ENCODE measurements at regions not wholly inside any gene's neighbourhood (a gene's known extent, or its start where the extent isn't known, plus 50 kb on each side); places are given as distances from the start of the nearest gene placed in this dataset.

DNA sequence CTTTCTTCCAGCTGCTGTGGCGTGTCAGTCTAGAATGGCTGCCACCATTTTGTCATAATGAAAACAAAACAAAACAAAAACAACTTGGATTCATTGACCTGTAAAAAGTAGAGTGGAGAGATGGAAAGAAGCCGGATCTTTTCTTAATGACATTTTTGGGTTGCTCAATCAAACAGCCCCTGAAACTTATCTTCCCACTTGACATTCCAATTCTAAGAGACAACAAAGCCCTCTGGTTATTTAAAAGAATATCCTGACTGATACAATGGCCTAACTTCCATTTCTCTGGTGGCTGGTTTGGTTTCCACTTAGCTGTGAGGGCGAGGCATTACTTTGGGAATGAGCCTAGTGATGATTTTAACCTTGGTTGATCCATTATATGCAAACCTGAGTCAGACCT lies 123.7 kb downstream of the AQP4 start:
- DNase-seq (ENCODE audit: low read depth) = no peak

DNA sequence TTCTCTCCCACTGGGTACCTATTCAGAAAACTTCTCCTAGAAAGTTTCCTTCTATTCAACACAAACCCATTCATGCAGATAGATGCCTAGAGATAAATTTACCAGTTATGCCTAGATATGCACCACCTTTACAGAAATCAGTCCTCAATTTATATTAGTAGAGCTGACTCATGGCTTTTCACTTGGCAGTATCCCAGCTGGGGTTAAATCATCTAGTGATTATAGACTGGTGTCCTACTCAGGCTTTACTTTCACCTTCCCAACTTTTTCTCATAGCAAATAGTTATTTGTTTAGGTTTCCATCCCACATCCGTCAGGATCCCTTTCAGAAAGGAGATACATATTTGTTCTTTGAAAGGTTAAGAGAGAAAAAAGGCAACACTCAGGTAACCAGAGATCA lies 124.5 kb downstream of the AQP4 start:
- no peak for DNase-seq (ENCODE audit: low read depth)

DNA sequence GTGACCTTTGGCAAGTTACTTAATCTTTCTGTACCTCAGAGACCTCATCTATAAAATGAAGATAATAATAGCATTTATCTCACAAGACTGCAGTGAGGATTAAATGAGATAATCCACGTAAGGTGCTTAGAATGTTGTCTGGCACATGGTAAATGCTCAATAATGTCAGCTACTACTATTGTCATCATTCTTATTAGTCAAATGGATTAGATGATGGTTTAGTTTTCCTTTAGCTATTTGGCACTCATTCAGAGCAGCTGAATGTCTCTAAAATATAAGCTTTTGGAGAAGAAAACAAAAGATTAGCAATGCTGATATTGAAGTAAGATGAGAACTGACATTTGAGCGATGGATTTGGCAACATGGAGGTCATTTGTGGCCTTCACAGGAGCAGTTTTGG lies 125.1 kb downstream of the AQP4 start:
- DNase-seq (ENCODE audit: low read depth) = no peak

DNA sequence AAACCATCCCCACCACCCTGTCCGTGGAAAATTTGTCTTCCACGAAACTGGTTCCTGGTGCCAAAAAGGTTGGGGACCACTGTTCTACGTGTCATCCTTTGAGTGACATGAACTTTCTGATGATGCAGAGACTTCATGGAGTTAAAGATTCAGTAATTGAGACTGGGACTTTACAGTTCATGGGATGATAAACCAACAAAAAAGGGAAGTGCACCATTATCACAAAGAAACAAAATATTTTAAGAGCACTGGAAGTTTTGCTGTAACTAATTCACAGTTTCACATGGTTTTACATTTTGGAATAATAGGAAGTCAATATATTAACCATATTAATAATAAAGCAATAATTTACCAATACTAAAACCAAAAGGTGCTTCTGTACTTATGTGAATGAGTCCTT lies 126.8 kb downstream of the AQP4 start:
- DNase-seq (ENCODE audit: low read depth) = no peak

DNA sequence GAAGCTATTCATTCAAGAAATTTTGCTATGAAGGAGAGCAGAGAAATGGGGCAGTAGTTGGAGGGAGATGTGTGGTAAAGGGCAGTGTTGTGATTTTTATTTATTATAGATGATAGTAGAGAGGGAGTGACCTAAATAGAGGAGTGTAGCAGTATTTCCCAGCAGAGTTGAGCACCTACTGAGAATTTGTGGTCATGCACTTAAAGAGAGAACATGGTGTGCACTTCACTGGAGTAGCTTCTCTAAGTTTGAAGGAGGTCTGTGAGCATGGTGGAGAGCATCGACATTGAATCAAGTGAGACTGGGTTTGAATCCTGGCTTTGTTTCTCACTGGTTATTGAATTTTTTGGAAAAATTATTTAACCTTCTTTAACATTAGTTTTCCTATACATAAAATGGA lies 129.2 kb downstream of the AQP4 start:
- DNase-seq (ENCODE audit: low read depth) = no peak

DNA sequence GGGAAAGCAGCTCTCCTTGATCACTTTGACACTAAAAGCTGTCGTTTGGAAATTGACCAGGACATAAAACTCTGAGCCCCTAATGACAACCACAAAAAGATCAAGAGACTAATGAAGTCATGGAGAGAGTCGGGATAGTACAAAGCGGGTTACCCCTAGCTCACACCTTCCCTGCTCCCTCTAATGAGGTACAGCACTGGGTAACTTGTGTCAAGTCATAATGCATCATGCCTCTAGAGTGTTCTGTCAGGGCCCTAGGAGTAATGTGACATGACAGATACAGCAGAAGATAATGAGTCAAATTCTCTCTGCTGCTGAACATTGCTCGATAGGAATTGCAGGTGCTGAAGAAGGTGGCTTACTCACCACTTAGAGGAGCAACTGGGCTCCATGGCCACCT lies 130.7 kb downstream of the AQP4 start:
- no peak for DNase-seq (ENCODE audit: low read depth)

DNA sequence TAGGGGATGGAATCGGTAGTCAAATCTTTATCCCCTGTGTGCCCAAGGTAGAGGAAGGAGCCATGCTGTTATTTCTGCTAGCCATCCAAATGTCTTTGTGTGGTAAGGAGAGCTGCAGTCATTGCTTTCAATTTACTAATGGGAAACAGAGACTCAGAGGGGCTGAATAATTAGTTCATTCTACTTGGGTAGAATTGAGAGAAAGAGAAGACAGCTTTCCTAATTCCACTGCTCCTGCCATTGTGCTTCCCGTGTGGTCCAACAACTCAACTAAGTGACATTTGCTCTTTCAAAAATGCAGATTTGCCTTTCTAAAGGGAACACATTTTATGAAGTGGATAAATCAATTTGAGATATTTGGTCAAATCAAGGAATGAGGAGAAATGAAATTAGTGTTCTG lies 136.1 kb downstream of the AQP4 start:
- no peak for DNase-seq (ENCODE audit: low read depth)

DNA sequence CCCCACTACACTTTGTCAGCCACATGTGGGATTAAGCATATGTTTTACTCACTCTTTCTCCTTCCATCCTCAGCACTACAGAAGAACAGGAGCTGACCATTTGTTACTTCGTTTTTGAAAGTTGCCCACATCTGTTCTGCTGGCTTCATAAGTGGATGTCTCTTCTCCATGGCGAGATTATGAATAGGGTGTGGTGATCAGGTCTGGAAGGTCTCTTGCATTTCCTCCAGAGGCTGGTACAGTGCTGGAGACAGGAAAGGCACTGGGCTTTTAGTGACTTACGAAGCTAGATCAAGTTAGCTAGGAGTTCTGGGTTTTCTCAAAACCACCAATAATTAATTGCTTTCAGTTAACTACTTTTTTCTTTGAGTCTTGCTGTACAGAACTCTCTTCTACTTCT lies 136.5 kb downstream of the AQP4 start:
- DNase-seq (ENCODE audit: low read depth) = no peak

DNA sequence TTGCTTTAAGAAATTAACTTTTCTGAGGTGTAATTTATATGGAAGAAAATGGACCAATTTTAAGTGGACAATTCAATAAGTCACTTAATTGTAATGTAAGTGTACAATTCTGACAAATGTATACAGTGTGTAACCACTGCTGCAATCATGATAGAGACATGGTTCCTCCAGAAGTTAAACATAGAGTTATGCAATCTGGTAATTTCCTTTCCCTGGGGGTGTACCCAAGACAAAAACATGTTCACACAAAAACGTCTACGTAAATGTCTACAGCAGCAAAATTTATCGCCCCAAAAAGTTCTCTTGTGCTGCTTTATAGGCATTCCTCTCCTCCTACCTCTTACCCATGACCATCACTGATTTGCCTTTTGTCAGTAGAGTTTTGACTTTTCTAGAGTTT lies 141.5 kb downstream of the AQP4 start:
- DNase-seq (ENCODE audit: low read depth) = no peak

DNA sequence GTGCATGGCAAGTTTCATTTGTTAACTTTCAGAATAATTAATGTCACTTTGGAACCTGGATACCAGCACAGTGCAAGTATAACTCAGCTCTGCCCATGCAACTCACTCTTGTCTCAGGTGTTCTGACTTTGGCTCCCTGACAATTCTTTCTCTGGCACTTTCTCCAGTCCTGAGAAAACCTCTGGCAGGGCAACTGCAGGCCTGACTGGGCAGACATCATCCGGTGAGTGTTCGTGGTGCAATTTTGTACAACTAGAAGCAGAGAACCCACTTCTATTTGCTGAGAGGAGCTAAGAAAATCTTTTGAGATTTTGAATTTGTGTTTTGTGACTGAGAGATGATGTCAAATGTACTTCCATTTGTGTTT lies 143.0 kb downstream of the AQP4 start:
- DNase-seq (ENCODE audit: low read depth) = no peak

DNA sequence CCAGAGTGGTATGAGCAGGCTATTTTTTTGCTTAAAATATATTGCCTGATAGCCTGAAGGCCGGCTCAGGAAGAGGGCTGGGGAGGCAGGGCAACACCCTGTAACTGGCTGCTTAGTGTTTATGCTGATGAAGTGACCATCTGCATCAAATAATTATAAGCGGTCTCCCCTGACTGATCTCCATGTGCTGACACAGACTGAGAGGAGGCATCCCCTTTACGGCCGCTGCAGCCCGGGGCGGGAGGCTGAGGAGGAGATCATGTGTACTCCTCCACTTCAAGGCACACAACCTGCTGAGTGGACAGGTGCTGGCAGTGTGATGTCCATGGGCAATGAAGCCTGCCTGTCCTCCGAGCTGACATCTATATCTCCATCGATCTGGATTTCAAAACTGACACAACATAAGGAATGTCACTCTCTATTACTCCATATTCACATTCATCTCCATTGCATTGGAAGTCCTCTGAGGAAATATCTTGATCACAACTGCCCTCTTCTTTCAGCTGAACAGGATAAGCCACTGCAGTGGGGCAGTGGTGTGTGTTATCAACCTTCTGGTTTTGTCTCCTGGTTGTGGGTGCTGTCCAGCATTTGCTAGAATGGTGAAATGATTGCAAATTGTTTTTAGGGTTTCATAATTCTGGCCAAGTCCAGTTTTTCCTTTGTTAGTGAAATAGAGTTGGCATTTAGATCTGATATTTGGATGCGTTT lies 143.5 kb downstream of the AQP4 start:
- no peak for DNase-seq (ENCODE audit: low read depth)

DNA sequence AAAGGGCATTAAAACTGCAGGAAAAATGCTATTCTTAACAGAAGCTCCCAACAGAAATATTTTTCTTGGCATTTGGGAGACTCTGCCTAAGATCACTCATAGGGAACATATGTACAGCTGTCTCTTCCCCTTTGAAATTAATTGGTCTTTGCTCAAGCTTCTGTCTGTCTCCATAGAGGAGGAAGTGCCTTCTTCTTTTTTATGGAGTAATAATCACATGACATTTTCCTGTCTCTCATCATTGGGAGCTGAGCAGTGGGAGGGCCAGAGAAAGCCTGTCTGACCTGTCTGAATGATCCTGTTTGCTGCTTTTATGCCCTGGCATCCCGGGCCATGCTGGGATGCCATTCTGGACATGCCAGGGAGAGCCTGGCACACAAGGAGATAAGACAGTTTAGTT lies 145.6 kb downstream of the AQP4 start:
- DNase-seq (ENCODE audit: low read depth) = no peak

DNA sequence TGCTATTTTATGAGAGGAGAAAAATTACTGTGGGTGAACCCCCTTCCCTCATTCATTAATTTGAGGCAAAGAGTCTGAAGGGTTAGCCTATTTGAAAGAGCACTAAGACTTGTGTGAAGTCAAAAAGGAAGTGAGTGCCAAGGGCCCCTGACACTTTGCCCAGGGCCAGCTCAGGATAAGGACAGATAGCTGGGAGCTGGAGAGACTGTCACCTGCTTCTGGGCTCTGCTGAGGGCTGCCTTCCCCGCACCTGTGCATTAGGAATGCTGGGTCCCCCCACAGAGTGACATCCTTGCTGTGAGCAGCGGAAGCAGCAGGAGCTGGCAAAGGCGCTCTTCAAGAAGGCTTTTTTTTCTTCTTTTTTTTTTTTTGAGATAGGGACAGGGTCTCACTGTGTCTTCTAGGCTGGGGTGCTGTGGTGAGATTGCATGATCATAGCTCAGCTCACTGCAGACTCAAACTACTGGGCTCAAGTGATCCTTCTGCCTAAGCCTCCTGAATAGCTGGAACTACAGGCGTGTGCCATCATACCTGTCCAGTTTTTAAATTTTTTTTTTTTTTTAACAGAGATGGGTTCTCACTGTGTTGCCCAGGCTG lies 148.3 kb downstream of the AQP4 start:
- no peak for DNase-seq (ENCODE audit: low read depth)

DNA sequence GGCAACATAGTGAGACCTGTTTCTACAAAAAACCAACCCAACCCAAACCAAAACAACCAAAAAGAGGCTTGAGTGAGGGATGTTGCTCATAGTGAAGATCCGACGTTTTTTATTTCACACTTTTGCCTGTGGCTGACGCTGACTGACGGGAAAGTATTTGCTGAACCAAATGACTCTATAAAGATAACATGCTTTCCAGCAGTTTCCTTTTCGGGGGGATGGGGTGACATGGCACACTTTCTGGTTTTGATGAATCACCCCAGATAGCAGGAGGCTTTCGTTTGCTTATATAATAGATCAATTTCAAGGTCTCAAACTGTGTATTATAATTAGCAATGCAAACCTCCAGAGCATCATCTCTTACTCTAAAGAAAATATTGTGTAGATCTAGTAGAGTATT lies 150.8 kb downstream of the AQP4 start:
- DNase-seq (ENCODE audit: low read depth) = no peak

DNA sequence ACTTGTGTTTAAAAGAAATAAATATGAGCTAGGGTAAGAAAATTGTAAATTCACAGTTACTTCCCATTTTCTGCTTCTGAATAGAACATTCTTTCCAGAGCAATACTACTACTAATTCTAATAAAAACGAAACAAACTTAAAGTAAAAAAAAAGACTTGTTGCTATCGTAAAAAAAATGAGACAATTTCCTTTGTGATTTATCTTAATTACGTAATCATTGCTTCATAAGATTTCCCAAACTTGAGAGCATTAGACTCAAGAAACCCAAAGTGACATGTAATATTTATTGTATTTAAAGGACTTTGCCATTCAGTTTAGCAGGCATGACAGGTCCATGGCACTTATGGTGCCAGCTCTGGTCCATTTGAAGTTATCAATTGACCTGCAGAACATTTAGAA lies 153.8 kb downstream of the AQP4 start:
- no peak for DNase-seq (ENCODE audit: low read depth)

DNA sequence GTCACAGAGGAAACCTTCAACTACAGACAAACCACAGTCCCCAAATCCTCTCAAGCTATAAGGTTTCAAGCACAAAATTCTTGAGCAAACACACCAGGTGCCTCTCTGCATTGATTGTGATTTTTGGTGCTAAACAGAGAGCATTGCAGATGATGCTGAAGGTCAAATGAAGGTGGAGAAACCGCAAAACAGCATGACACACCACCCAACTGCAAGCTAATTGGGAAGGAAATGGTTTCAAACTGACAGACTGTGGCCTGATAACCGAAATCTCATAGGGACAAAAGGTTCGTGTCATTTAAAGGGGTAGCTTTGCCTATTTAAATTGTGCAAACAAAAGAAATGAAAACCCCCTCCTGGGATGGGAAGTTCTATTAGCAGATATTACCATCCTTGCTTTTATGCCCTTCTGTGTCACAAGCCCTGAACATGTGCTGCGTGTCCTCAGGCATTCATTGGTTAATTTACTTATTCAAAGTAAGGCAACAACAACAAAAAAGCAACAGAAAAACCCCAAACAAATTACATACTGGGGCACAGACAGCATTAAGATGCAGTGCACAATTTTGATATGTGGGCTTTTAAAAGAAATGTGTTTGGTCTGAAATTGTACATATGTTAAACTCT lies 154.9 kb downstream of the AQP4 start:
- no peak for DNase-seq (ENCODE audit: low read depth)

DNA sequence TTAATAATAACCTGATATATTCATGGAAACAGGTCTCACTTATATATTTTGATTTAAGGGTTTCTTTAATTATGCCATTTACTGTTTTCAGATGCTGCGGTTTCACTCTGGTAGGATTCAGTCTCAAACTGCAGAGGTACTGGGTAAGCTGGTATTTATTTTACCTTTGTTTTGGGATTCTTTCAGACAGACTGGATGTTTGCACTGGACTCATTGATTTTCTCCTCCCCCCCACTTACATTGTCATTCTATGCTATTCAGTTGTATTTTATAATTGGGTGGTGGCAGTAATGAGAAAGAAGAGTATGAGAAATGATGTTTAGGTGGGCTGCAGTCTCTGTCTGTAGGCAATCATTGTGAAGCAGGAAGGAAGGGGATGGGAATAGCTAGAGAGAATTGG lies 155.6 kb downstream of the AQP4 start:
- no peak for DNase-seq (ENCODE audit: low read depth)

DNA sequence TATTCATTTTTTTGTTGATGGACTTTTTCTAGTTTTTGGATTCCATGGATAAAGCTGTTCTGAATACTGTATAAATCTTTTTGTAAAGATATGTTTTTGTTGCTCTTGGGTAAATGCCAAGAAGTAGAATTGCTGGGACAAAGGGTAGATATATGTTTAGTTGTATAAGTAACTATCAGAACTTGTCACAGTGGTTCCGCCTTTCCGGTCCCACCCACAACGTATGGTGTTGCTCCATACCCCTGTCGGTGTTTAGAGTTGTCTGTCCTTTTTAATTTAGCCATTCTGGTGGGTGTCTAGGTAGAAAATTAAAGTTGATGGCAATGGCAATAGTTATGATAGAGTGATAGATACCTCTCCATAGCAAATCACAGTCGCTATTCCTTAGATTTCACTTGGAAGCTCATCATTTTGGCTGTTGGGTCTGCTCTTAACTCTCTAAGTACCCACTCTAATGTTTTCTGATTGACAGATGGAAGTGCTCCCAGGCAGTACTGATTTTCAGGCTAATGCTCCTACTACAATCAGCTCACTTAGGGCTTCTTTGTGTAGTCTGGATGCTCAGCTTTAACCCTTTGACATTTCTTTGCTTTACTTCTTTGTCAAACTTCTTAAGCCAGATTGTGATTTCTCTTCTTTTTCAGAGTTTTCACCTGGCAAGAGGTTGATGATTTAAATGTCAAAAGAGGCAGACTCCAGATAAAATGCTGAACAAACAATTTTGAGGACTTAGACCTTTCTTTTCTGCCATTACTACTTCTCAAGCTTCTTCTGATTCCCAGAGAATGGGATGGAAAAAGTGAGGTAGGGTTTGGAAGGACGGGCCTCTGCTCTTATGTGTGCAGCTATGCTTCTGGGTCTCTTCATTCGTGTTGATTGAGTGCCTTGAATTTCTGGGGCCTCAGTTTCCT lies 156.4 kb downstream of the AQP4 start:
- DNase-seq (ENCODE audit: low read depth) = no peak

DNA sequence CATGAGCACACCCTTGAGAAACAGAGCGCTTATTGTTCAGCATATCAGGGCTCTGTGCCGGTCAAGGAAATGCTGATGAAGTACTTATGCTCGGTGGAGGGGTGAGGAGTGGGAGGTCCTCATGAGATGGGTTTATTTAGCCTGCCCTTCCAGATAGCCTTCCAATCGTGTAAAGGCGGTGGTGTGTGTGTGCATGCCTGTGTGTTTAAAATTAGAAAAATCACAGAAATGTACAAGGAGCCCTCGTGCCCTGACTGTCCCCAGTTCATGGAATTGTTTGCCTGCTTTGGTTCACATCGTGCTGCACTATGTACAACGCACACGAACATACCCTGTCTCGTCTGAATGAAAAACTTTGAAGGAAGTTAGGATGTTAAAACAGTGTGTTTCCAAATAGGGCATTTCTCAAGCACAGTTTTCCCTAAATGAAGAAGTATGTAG lies 158.6 kb downstream of the AQP4 start:
- DNase-seq (ENCODE audit: low read depth) = no peak

DNA sequence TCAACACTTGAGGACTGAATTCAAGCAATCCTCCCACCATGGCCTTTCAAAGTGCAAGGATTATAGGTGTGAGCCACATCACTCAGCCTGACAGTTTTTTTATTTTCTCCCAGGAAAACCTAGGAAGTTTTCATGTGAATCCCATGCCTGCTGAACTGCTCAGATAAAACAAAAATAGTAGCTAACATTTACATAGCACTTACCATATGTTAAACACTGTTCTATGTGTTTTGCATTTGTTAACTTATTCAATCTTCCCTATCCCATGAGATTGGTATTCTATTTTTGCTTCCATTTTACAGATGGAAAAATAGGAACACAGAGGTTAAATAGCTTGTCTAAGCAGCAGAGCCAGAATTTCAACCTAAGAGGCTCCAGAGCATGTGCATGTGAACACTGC lies 157.4 kb upstream of the KCTD1 start:
- no peak for DNase-seq (ENCODE audit: low read depth)

DNA sequence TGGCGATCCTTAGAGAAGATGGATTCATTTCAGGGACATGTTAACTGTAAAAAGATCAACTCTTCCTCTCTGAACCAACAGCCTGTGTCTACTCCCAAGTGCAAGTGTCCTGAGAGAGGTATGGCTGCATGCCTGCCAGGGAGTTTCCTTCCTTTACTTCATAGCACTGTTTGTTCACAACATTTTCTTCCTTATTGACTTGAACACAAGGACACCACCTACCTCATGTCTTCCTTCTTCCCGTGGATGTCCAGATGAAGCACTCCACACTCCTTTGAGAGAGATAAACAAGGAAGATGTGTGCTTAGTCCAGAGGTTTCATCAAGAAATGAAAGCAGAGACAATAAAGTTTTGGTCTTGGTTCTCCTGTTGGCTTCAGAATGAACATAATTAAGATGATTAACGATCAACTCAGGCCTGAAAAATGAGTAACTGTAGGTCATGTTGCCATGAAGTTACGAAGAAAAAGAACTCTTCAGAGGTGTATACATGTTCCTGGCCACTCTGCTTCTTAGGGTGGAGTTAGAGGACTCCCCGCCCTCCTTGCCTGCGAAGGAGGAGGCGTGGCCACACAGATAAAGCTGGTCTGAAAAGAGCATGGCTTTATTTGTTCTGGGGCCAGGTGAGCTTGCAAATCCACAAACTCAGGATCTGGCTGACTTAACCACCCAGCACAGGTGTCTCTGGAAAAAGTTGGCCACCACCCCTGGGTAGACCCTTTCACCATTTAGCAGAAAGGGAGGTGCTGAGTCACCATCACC lies 155.0 kb upstream of the KCTD1 start:
- DNase-seq (ENCODE audit: low read depth) = no peak

DNA sequence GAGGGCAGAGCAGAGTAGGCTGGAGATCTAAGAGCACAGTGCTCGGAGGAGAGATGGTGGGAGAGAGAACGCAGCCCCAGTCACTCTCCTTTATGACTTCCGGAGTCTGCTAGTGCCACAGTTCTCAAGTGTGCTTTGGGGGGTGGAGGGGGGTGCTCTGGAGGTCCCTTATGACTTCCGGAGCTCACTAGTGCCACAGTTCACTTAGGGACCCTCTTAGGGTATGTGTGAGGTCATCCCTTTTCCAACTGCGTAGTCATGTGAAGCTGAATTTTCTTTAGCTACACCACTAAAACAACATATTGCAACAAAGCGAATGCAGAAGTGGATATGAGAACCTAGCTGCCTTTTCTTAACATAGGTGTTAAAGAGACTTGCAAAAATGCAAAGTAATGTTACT lies 153.7 kb upstream of the KCTD1 start:
- DNase-seq (ENCODE audit: low read depth) = no peak
